HG02571 (cell line): ENCODE measurements at regions not wholly inside any gene's neighbourhood (a gene's known extent, or its start where the extent isn't known, plus 50 kb on each side); places are given as distances from the start of the nearest gene placed in this dataset.
"Not testable (repeated sequence)": the region's sequence is repeated elsewhere in the genome, so short reads cannot be mapped to it uniquely, and the experiment has no call there.

Source experiments
- ATAC-seq: cut with Tn5 transposase; IDR thresholded peaks from one replicate; pipeline ENCODE4 v1.9.1; 2021; ENCODE audit warnings: mild to moderate bottlenecking, moderate library complexity; ENCODE audit not compliant: unreplicated experiment

DNA sequence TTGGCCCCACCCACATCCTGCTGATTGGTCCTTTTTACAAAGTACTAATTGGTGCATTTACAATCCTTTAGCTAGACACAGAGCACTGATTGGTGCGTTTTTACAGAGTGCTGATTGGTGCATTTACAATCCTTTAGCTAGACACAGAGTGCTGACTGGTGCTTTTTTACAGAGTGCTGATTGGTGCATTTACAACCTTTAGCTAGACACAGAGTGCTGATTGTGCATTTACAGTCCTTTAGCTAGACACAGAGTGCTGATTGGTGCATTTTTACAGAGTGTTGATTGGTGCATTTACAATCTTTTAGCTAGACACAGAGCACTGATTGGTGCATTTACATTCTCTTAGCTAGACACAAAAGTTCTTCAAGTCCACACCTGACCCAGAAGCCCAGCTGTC, 144.2 kb upstream of the XIRP2 start:
- not testable (repeated sequence) for ATAC-seq

DNA sequence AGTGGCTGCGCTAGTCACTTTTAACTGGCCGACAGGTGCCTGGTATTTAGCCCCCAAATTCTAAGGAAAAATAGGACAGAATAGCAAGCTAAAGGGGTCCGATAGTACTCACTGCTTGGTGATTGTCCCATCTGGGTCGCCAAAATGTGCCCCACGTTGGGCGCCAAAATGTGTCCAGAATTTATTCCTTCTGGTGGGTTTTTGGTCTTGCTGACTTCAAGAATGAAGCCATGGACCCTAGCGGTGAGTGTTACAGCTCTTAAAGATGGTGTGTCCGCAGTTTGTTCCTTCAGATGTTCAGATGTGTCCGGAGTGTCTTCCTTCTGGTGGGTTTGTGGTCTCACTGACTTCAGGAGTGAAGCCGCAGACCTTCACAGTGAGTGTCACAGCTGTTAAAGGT, 144.8 kb upstream of the XIRP2 start:
- ATAC-seq: not testable (repeated sequence)

DNA sequence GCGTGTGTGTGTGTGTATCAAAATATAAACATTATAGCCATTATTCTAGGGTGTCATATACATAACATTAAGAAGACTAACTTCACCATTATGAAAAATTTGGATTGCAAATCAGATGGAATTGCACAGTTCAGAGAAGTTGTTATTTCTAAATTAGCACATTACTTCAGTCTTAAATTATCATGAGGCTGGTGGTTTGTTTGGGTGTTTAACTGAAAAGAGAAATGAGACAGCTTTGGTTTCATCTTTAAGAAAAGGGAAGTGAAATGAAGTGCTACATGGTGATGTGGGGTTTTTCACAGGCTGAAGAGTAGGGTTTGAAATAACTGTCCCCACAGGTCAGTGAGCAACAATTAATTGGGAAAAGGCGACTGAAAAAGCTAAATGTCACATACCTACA, 161.2 kb upstream of the XIRP2 start:
- peak; percentile 99 for ATAC-seq

DNA sequence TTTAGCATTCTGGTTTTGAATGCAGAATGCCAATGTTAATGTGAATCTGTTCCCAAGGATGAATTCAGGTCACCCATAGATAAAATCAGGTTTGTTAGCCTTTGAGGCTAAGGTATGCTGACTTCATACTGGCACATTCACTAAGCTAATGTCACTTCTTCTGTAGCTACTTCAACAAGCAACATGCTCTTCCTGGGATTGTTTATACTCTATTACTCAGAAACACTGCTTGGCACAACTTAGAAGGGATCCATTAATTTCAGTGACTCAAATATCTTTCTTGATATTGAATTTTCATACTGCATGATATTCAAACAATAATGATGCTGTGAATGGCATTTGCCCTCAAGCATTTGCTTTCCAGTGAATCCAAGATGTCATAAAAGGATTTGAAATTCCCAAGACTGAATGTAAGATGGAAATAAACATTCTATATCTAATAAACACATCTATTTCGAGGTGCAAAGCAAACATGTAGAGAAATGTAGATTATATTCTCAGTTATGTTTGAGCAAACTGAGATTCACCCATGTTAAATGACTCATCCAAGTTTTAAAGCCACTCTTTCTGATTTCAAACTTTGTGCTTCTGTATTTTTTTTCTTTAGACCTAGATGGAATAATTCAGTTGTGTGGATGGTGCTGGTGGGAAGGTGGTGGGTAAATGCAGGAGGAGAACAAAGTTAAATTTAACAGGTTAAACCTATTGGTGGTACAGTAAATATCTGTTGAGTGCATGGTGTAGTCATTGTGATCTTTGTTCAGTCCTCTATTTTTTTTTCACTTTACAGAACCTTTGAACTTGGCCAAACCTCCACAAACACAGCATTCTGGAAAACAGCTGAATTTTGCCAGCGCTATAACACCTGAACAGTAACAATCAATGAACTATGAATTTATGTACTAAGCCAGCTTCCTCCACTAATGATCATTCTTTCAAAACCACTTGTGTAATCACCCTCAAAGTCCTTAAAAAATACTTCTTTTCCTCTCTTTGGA, 162.1 kb upstream of the XIRP2 start:
- ATAC-seq: no peak

DNA sequence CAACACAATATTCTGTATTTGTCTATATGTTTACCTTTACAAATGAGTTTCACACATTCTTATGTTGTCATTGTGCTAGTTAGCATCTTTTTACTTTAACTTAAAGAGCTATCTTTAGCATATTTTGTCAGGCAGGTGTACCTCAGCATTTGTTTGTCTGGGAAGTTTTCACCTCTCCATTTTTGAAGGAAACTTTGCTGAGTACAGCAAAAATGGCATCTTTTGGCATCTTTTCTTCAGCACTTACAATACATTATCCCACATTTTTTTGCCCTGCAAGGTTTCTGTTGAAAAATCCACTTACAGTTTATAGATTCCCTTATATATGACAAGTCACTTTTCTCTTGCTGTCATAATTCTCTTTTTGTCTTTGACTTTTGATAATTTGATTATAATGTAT, 171.3 kb upstream of the XIRP2 start:
- no peak for ATAC-seq

DNA sequence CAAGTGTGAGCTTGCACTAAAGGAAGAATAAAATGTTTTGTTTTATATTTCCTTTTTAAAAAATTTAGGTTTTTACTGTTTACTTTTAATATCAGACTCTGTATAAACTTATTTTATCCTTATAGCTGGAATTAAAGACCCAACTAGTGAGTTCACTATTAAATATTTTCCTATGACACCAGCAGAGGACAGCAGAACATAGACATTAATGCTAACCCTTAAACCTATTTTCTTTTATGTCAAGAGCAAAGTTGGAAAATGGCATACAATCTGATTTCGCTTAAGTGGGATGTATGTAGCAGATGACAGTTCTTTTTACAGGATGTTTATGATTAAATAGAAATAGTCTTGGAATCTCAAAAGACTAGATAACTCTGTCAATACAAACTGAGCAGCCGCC, 188.2 kb upstream of the XIRP2 start:
- ATAC-seq: no peak

DNA sequence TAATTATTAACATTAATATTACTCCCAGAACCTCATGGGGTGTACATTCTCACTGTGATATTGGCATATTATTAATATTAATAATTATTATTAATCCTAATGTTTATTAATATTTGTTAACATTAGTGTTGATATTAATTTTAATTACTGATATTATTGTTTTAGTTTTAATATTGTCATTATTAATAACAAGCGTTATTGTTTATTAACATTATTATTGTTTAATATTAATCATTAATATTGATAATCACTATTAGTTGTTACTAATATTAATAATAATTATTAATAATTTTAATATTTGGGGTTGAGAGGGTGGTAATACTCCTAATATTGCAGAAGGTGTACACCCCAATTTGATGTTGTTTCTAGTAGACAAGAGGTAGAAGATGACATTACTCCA, 193.1 kb upstream of the XIRP2 start:
- no peak for ATAC-seq

DNA sequence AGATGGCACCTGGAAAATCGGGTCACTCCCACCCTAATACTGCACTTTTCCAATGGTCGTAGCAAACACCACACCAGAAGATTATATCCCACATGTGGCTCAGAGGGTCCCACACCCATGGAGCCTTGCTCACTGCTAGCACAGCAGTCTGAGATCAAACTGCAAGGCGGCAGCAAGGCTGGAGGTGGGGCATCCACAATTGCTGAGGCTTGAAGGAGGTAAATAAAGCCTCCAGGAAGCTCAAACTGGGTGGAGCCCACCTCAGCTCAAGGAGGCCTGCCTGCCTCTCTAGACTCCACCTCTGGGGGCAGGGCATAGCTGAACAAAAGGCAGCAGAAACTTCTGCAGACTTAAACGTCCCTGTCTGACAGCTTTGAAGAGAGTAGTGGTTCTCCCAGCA, 192.0 kb upstream of the SCN7A start:
- ATAC-seq: not testable (repeated sequence)

DNA sequence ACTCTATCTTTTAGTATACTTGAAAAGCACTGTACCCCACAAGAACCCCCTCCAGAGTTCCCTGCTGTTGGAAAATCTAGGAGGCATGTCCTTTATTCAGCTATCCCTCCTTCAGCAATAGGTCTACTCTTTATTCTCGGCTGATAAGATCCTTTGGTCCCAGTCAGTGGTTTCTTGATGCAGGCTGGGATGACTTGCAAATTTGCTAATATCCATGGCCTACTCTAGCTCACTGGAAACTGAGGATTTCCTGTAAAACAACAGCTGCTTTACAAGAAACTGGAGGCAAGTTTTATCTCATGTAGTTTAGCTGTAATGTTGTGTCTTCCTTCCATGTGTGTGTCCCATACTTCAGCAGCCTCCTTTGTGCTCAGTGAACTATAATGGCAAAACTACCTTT, 183.9 kb upstream of the SCN7A start:
- ATAC-seq: no peak

DNA sequence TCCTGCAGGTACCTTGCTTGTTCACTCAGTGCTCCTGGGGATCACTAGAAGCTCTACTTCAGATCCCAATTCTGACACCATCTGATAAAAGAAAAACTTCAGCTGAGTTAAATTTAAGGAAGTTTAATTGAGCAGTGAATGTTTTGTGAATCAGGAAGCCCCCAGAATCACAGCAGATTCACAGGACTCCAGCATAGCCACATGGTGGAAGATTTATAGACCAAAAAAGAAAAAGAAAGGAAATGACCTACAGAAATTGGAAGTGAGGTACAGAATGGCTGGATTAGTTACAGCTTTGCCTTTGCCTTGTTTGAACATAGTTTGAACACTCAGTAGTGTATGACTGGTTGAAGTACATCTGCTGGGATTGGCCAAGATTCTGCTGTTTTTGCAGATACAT, 182.7 kb upstream of the SCN7A start:
- no peak for ATAC-seq

DNA sequence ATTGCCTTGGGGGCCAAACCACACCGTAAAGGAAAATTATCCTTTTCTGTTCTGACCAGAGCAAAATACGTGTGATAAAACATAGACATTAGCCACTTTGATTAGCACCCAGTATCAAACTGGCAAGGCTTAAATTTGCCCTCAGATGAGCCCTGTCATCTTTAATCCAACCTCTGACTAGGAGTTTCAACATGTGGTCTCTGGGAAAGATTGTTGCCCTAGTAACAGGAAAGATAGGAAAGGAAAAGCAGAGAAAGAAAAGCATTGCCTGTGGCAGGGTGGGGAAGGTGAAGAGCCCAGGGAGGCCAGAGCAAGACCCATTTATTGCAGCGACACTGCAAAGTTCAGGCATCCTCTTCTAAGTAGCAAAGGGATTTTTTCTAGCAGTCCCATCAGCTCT, 181.5 kb upstream of the SCN7A start:
- no peak for ATAC-seq

DNA sequence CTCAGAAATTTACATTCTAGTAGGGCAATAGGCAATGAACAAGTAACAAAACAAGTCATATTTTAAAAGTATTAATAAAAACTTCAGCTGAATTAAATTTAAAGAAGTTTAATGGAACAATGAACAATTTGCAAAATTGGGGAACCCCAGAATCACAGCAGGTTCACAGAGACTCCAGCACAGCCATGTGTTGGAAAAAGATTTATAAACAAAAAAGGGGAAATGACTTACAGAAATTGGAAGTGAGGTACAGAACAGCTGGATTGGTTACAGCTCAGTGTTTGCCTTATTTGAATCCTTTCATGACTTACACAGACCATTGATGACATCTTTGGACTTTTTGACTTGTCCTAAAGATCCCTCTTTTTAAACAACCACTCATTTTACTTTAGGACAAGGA, 179.9 kb upstream of the SCN7A start:
- ATAC-seq: no peak

DNA sequence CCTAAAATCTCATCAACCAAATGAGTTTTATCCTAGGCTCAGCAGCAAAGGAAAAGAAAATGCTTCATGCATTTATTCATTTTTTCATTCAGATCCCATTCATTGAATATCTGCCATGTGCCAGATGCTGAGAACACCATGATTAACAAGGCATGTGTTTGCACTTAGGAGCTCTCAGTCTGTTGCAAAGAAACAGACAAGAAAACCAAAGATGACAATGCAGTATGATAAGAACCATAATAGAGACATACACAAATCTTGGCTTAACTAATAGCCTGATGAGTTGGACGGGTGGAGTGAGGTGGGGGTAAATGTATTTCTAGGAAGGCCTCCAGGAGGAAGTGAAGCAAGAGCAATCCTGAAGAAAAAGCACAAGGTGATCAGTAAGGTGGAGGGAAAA, 177.8 kb upstream of the SCN7A start:
- no peak for ATAC-seq

DNA sequence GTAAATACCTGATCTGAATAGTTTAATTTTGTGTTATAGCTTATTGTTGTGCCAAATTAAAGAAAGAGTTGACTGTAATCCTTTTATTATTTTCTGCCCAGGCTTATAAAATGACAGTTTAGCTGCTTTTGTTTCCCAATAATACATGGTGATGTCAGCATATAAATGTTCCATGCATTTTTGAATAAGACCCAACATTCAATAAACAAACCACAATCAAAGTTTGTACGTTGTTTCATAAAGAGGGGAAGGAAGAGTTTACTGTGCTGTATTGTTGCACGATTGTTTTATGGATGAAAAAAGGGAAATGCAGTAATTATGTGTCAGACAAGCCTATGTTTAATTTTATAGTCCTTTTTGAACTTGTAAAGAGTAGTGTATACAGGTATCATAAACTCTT, 177.2 kb upstream of the SCN7A start:
- ATAC-seq: no peak

DNA sequence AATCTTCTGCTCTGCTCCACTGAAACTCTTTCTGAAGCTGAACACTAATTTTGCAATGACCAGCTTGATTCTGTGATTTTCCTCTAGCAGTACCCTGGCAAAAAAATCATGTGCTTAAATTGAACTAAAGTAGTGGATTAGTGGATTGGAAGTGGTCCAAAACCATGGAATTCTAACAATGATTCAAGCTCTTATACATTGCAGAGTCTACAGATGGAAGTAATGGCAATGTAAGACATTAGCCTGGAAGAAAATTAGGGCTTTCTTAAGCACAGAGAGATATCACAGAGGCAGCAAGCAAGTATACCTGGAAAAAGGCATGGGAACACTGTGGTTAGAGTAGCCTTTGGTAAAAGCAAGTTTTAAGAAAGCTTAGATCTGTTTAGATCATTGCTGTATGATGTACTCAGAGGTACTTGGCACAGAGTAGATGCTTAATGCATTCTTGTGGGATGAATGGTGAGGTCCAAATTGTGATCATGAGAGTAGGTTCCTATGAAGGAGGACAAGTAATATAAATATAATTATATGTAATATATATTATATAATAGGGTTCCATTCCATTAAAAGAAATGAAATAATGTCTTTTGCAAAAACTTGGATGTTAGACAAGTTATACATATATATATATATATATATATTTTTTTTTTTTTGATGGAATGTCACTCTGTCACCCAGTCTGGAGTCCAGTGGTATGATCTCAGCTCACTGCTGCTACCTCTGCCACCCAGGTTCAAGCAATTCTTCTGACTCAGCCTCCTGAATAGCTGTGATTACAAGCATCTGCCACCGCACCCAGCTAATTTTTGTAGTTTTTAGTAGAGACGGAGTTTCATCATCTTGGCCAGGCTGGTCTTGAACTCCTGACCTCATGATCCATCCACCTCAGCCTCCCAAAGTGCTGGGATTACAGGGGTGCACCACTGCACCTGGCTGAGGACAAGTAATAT, 172.2 kb upstream of the SCN7A start:
- no peak for ATAC-seq

DNA sequence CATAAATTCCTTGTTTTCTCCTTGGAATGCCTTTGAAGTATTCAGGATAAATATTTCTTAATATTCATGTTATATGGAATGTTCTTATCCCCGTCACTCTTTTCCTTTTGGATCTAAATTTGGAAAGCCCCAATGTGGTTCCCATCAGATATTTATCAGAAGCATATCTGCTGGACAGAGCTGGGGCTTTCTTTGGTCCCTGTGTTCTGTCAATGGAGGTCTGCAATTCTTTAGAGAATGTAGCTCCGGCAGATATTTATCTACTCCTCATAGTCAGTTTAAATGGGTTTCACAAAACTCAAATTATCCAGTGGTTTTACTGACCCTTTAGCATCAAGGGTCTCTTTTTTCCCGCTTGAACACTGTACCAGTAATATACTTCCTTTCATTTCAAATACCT, 167.8 kb upstream of the SCN7A start:
- no peak for ATAC-seq

DNA sequence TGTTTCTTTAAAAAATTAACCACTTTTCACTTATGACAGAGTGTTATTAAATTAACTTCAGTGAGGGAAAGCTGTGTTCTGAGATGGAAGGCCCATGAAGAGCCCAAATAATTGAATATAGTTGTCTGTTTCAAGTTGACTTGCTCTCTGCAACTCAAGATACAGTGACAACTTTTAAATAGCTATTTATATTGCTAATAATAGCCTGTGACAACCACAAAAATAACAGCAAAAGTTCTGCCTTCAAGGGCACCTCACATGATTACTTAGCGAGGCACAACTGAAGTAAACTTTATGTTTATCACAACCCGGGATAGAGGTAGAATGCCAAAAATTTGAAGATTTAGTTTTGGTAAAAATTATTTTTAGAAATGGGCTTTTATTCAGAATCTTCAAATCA, 167.3 kb upstream of the SCN7A start:
- ATAC-seq: no peak

DNA sequence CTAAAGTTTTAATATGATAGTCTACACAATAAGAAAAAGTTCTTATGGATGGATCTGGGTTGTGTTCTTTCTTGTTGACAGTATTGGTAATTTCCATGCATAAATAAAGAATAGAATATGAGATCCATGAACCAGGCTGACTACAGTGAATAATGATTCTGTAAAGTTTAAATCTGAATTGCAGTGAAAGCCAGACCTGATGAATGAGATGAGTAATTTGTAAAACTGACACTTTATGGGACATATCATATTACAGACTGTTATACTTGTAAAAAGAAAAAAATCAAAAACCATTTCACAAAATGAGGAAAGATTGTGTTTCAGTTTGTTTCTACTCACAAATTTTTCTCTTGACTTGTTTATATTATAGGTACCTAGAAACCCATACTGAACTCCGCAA, 164.9 kb upstream of the SCN7A start:
- ATAC-seq: no peak

DNA sequence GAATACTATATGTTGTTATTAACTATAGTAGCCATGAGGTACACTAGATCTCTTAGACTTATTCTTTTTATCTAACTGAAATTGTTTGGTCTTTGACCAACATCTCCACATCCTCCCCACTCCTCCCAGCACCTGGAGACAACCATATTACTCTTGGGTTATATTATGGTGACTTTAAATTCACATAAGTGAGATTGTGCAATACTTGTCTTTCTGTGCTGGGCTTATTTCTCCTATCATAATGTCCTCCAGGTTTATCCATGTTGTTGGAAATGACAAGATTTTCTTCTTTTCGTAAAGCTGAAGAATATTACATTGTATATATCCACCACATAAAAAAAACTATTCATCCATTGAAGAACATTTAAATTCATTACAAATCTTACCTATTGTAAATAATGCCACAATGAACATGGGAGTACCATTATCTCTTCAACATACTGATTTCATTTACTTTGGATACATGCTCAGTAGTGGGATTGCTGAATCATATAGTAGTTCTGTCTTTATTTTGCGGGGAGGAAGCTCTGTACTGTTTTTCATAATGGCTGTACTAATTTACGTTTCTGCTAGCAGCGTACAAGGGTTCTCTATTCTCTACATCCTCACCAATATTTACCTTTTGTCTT, 159.2 kb upstream of the SCN7A start:
- ATAC-seq: no peak

DNA sequence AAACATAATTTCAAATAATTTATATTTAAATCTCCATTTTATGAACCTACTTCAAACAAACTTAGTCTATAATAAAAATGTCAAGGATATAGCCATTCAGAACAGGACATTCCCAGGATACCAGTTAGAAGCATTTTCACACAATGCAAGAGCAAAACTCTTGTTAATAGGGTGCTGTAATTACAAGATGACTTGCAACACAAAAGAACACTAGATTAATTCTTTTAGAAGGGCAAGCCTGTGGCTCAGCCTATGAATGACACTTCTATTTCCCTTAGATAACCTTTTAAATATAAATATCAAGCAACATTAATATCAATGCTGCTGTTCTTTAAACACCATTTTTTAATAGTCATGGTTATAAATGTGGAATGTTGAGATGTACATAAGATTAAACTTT, 157.9 kb upstream of the SCN7A start:
- no peak for ATAC-seq

DNA sequence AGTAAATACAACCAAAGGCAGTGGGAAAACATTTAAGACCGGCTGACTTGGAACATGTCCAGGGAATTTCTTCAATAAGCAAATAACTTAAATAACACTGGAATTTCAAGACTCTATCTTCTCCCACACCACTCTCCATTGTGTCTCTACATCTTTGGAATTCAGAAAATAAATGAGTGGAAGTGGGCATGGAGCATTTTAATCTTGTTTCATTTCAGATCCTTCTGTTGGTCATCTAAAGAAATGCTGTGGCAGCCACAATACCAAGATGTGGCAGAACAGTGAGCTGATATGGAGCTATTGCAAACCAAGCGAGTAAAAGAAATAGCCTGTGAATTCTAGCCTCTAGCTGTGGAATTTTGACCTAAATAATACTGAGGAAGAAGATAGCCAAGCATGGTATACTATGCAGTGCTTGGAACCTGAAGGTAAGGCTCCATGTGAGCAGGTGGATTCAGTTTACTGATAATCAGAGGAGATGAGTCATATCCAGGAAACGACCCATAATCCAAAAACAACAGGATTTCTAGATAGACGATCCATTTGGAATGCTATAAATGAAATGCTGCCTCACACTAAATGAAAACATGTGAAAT, 157.1 kb upstream of the SCN7A start:
- no peak for ATAC-seq
